HEK293 (cell line): ENCODE measurements at regions not wholly inside any gene's neighbourhood (a gene's known extent, or its start where the extent isn't known, plus 50 kb on each side); places are given as distances from the start of the nearest gene placed in this dataset.

ENCODE experiments used
- CTCF ChIA-PET: fragments of 350-600 bp; formaldehyde crosslinking; extraction: SDS; loops from one replicate; lab custom pipeline; 2021; ENCODE audit warnings: antibody characterized with exemption; lab: Yijun Ruan, JAX
- POLR2A ChIA-PET: fragments of 300-600 bp; formaldehyde crosslinking; extraction: SDS; loops from one replicate; lab custom pipeline; 2020; ENCODE audit warnings: antibody characterized with exemption, inconsistent platforms; lab: Yijun Ruan, JAX
- H3K27ac ChIP-seq: fragments of 200-500 bp; sonication (Bioruptor generic); 2 replicates; pipeline ENCODE4 v1.5.1; 2014; ENCODE audit warnings: low read depth, low read length, control low read depth, inconsistent platforms; ENCODE audit errors: extremely low read depth
- H3K36me3 ChIP-seq, 2 experiments: fragments of 200-500 bp in 1 of 2; sonication (Bioruptor generic) in 1 of 2; 1 replicate in 1 of 2; 2 replicates in 1 of 2; pipeline ENCODE4 v1.5.1; 2014 to 2017; ENCODE audit warnings: inconsistent platforms in 2 of 2, low read length in 2 of 2; ENCODE audit not compliant: control insufficient read depth in 2 of 2, insufficient read depth in 1 of 2
- H3K4me1 ChIP-seq: fragments of 200-500 bp; sonication (Bioruptor generic); 2 replicates; pipeline ENCODE4 v1.5.1; 2014; ENCODE audit warnings: mild to moderate bottlenecking, low read length, inconsistent platforms; ENCODE audit not compliant: control insufficient read depth, insufficient read depth
- H3K4me3 ChIP-seq: 2 replicates; pipeline ENCODE4 v1.5.1; 2011; ENCODE audit warnings: low read depth, mild to moderate bottlenecking, control low read depth, low read length, moderate library complexity
- H3K9me3 ChIP-seq: fragments of 200-500 bp; sonication (Bioruptor generic); 2 replicates; pipeline ENCODE4 v1.5.1; 2014; ENCODE audit warnings: low read depth, low read length, inconsistent platforms; ENCODE audit not compliant: control insufficient read depth, insufficient read depth
- FEZF1 ChIP-seq: fragments of 450-650 bp; formaldehyde crosslinking; IDR thresholded peaks from 2 replicates; pipeline ENCODE4 v1.5.1; 2016; ENCODE audit warnings: missing biosample characterization, missing genetic modification characterization
- SP7 ChIP-seq: fragments of 450-650 bp; formaldehyde crosslinking; IDR thresholded peaks from 2 replicates; pipeline ENCODE4 v1.5.1; 2016; ENCODE audit warnings: missing biosample characterization, missing genetic modification characterization
- ZBTB1 ChIP-seq: fragments of 450-650 bp; formaldehyde crosslinking; IDR thresholded peaks from 2 replicates; pipeline ENCODE4 v1.5.1; 2016; ENCODE audit warnings: missing biosample characterization, missing genetic modification characterization
- ZFP41 ChIP-seq: fragments of 450-650 bp; formaldehyde crosslinking; IDR thresholded peaks from 2 replicates; pipeline ENCODE4 v1.5.1; 2016; ENCODE audit warnings: missing biosample characterization, missing genetic modification characterization, borderline replicate concordance
- ZFP69B ChIP-seq: fragments of 450-650 bp; formaldehyde crosslinking; IDR thresholded peaks from 2 replicates; pipeline ENCODE4 v1.5.1; 2016; ENCODE audit warnings: missing biosample characterization, missing genetic modification characterization
- ZNF133 ChIP-seq: fragments of 450-650 bp; formaldehyde crosslinking; IDR thresholded peaks from 2 replicates; pipeline ENCODE4 v1.5.1; 2016; ENCODE audit warnings: missing biosample characterization, missing genetic modification characterization
- ZNF2 ChIP-seq: fragments of 450-650 bp; formaldehyde crosslinking; IDR thresholded peaks from 2 replicates; pipeline ENCODE4 v1.5.1; 2016; ENCODE audit warnings: missing biosample characterization, missing genetic modification characterization
- ZNF555 ChIP-seq: fragments of 450-650 bp; formaldehyde crosslinking; conservative IDR thresholded peaks from 2 replicates; pipeline ENCODE4 v1.5.1; 2017; ENCODE audit warnings: missing biosample characterization, mild to moderate bottlenecking, missing genetic modification characterization, inconsistent platforms
- ZNF747 ChIP-seq: fragments of 450-650 bp; formaldehyde crosslinking; IDR thresholded peaks from 2 replicates; pipeline ENCODE4 v1.5.1; 2016; ENCODE audit warnings: missing biosample characterization, missing genetic modification characterization
- ZSCAN23 ChIP-seq: fragments of 450-650 bp; formaldehyde crosslinking; IDR thresholded peaks from 2 replicates; pipeline ENCODE4 v1.5.1; 2016; ENCODE audit warnings: missing biosample characterization, missing genetic modification characterization
- TF ChIP-seq, protein P1 (sequence below): fragments of 450-650 bp; formaldehyde crosslinking; IDR thresholded peaks from 2 replicates; pipeline ENCODE4 v1.5.1; 2016; ENCODE audit warnings: missing biosample characterization, missing genetic modification characterization
- TF ChIP-seq, protein P2 (sequence below): fragments of 450-650 bp; formaldehyde crosslinking; conservative IDR thresholded peaks from 2 replicates; pipeline ENCODE4 v1.5.1; 2016; ENCODE audit warnings: low read depth, missing biosample characterization, missing genetic modification characterization
- TF ChIP-seq, protein P3 (sequence below): fragments of 450-650 bp; formaldehyde crosslinking; IDR thresholded peaks from 2 replicates; pipeline ENCODE4 v1.5.1; 2016; ENCODE audit warnings: missing biosample characterization, missing genetic modification characterization
- TF ChIP-seq, protein P4 (sequence below): fragments of 450-650 bp; formaldehyde crosslinking; IDR thresholded peaks from 2 replicates; pipeline ENCODE4 v1.5.1; 2016; ENCODE audit warnings: missing biosample characterization, missing genetic modification characterization
- TF ChIP-seq, protein P5 (sequence below): fragments of 450-650 bp; formaldehyde crosslinking; IDR thresholded peaks from 2 replicates; pipeline ENCODE4 v1.5.1; 2017; ENCODE audit warnings: missing biosample characterization, missing genetic modification characterization
- TF ChIP-seq, protein P6 (sequence below): fragments of 450-650 bp; formaldehyde crosslinking; IDR thresholded peaks from 2 replicates; pipeline ENCODE4 v1.5.0; 2017; ENCODE audit warnings: missing biosample characterization, missing genetic modification characterization, borderline replicate concordance

DNA sequence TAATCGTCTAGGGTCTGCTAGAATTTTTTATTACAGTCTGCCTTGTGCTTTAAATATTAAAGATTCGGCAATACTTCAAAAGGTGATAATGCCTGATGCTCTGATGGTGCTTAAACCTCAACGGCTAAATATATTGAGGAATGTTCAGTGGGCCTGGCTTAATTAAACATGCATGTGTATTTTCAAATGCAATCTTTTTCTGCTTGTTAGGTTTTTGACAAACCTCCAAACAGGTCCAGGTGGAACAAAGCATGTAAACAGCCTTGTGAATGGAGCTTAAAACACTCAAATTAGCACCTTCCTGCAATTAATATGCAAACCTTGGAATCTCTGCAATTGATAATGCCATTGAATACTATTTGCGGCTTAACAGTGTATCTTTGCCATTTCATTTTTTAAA, 334.9 kb downstream of the BARHL2 start (continued):
- TF ChIP-seq, protein P1, sequence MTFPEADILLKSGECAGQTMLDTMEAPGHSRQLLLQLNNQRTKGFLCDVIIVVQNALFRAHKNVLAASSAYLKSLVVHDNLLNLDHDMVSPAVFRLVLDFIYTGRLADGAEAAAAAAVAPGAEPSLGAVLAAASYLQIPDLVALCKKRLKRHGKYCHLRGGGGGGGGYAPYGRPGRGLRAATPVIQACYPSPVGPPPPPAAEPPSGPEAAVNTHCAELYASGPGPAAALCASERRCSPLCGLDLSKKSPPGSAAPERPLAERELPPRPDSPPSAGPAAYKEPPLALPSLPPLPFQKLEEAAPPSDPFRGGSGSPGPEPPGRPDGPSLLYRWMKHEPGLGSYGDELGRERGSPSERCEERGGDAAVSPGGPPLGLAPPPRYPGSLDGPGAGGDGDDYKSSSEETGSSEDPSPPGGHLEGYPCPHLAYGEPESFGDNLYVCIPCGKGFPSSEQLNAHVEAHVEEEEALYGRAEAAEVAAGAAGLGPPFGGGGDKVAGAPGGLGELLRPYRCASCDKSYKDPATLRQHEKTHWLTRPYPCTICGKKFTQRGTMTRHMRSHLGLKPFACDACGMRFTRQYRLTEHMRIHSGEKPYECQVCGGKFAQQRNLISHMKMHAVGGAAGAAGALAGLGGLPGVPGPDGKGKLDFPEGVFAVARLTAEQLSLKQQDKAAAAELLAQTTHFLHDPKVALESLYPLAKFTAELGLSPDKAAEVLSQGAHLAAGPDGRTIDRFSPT (tag by site-specific recombination): no peak
- TF ChIP-seq, all 188 proteins: peak for 0

DNA sequence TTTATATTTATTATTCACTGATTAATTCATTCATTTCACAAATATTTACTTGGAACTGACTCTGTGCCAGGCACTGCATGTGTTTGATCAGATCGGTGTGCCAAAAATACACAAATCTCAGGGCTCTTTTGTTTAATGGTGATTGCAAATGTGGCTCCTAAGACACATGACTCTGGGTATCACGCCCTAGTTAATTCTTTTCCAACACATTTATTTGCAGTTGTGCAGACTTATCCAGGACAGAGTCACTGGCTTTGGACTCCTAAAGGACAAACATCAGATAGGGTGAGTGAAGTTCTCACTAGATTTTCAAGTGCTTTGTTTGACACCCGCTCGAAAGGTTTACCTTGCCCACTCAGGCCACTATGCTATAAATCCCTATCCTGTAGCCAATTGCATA, 335.5 kb downstream of the BARHL2 start:
- ChIA-PET POLR2A (no interaction called here), CTCF (no interaction called here)

DNA sequence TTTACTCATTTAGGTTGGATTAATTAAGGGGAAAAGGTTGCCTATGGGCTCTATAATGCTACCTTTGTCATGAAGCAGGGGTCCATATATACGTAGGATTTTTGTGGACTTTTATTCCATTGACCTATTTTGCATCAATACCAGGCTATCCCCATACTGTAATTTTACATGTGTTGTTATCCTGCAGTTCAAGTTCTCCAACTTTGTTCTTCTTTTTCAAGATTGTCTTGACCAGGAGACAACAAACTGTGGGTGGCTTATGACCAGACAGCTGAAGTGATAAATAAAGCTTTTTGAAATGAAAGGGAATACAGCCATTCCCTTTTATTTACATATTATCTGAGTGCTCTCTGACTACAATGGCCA, 345.7 kb downstream of the BARHL2 start:
- Histone ChIP-seq H3K9me3 (no peaks in the 10 kb centered on the region), H3K27ac (no peak overlapping the region), H3K4me3 (no peak overlapping the region), H3K36me3 (no peaks in the 10 kb centered on the region), H3K4me1 (no peaks in the 10 kb centered on the region)
- ChIA-PET POLR2A (no interaction called here), CTCF (no interaction called here)
- TF ChIP-seq ZNF133 (peak; percentile 81), ZFP41 (tag by site-specific recombination) (no peak)

More for the DNA sequence above, 335.5 kb downstream of the BARHL2 start:
- H3K27ac ChIP-seq: no peak overlapping the region
- H3K4me1 ChIP-seq: no peaks in the 10 kb centered on the region
- no peak overlapping the region for H3K4me3 ChIP-seq
- H3K9me3 ChIP-seq: no peaks in the 10 kb centered on the region
- no peaks in the 10 kb centered on the region for H3K36me3 ChIP-seq
- TF ChIP-seq, protein P2, sequence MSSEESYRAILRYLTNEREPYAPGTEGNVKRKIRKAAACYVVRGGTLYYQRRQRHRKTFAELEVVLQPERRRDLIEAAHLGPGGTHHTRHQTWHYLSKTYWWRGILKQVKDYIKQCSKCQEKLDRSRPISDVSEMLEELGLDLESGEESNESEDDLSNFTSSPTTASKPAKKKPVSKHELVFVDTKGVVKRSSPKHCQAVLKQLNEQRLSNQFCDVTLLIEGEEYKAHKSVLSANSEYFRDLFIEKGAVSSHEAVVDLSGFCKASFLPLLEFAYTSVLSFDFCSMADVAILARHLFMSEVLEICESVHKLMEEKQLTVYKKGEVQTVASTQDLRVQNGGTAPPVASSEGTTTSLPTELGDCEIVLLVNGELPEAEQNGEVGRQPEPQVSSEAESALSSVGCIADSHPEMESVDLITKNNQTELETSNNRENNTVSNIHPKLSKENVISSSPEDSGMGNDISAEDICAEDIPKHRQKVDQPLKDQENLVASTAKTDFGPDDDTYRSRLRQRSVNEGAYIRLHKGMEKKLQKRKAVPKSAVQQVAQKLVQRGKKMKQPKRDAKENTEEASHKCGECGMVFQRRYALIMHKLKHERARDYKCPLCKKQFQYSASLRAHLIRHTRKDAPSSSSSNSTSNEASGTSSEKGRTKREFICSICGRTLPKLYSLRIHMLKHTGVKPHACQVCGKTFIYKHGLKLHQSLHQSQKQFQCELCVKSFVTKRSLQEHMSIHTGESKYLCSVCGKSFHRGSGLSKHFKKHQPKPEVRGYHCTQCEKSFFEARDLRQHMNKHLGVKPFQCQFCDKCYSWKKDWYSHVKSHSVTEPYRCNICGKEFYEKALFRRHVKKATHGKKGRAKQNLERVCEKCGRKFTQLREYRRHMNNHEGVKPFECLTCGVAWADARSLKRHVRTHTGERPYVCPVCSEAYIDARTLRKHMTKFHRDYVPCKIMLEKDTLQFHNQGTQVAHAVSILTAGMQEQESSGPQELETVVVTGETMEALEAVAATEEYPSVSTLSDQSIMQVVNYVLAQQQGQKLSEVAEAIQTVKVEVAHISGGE (tag by site-specific recombination): no peak
- TF ChIP-seq, protein P3, sequence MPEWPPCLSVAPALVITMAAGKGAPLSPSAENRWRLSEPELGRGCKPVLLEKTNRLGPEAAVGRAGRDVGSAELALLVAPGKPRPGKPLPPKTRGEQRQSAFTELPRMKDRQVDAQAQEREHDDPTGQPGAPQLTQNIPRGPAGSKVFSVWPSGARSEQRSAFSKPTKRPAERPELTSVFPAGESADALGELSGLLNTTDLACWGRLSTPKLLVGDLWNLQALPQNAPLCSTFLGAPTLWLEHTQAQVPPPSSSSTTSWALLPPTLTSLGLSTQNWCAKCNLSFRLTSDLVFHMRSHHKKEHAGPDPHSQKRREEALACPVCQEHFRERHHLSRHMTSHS: no peak
- TF ChIP-seq ZSCAN23: no peak
- TF ChIP-seq ZBTB1 (tag by site-specific recombination): no peak
- no peak for TF ChIP-seq ZNF555 (tag by site-specific recombination)
- TF ChIP-seq ZNF2 (tag by site-specific recombination): no peak

DNA sequence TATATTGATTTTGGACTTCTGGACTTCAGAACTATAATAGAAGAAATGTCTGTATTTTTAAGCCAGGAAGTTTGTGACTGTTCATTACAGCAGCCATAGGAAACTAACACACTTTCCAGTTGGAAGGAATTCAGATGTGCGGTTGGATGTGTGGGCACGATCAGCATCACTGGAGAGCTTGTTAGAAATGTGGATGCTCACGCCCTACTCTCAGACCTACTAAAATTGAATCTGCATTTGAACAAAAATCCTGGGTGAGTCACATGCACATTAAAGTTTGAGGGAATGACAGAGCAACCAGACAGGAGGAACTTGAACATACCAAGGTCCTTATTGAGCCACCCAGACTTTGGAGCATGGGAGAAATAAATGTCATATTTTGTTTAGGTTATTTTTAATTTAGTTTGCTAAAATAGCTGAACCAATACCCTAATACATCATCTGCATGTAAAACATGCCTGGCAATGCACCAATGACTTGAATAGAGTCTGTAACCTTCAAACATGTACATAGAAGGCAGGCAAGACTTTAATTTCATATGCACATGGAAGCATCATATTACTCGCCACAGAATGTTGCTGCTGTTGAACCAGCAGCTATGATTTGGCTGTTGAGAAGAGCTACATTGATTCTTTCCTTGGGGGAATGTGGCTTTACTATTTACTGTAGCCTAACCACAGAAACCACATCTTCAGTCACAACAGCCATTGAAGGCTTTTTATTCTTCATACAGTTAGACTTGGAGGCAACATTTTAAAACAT, 346.2 kb downstream of the BARHL2 start:
- CTCF ChIA-PET: no interaction called here
- no peaks in the 10 kb centered on the region for H3K36me3 ChIP-seq
- no peaks in the 10 kb centered on the region for H3K9me3 ChIP-seq
- no peaks in the 10 kb centered on the region for H3K4me1 ChIP-seq
- H3K4me3 ChIP-seq: no peak overlapping the region
- no peak overlapping the region for H3K27ac ChIP-seq
- POLR2A ChIA-PET: no interaction called here
- TF ChIP-seq FEZF1 (tag by site-specific recombination) (no peak), SP7 (tag by site-specific recombination) (no peak), ZNF747 (tag by site-specific recombination) (no peak), ZNF2 (tag by site-specific recombination) (no peak), ZFP69B (no peak)
- TF ChIP-seq, protein P4, sequence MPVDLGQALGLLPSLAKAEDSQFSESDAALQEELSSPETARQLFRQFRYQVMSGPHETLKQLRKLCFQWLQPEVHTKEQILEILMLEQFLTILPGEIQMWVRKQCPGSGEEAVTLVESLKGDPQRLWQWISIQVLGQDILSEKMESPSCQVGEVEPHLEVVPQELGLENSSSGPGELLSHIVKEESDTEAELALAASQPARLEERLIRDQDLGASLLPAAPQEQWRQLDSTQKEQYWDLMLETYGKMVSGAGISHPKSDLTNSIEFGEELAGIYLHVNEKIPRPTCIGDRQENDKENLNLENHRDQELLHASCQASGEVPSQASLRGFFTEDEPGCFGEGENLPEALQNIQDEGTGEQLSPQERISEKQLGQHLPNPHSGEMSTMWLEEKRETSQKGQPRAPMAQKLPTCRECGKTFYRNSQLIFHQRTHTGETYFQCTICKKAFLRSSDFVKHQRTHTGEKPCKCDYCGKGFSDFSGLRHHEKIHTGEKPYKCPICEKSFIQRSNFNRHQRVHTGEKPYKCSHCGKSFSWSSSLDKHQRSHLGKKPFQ (tag by site-specific recombination): no peak
- TF ChIP-seq, protein P5, sequence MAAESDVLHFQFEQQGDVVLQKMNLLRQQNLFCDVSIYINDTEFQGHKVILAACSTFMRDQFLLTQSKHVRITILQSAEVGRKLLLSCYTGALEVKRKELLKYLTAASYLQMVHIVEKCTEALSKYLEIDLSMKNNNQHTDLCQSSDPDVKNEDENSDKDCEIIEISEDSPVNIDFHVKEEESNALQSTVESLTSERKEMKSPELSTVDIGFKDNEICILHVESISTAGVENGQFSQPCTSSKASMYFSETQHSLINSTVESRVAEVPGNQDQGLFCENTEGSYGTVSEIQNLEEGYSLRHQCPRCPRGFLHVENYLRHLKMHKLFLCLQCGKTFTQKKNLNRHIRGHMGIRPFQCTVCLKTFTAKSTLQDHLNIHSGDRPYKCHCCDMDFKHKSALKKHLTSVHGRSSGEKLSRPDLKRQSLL (tag by site-specific recombination): no peak
- TF ChIP-seq, protein P6, sequence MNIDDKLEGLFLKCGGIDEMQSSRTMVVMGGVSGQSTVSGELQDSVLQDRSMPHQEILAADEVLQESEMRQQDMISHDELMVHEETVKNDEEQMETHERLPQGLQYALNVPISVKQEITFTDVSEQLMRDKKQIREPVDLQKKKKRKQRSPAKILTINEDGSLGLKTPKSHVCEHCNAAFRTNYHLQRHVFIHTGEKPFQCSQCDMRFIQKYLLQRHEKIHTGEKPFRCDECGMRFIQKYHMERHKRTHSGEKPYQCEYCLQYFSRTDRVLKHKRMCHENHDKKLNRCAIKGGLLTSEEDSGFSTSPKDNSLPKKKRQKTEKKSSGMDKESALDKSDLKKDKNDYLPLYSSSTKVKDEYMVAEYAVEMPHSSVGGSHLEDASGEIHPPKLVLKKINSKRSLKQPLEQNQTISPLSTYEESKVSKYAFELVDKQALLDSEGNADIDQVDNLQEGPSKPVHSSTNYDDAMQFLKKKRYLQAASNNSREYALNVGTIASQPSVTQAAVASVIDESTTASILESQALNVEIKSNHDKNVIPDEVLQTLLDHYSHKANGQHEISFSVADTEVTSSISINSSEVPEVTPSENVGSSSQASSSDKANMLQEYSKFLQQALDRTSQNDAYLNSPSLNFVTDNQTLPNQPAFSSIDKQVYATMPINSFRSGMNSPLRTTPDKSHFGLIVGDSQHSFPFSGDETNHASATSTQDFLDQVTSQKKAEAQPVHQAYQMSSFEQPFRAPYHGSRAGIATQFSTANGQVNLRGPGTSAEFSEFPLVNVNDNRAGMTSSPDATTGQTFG (tag by site-specific recombination): no peak
